Brain microvascular endothelial cell (primary cell): ENCODE measurements at regions not wholly inside any gene's neighbourhood (a gene's known extent, or its start where the extent isn't known, plus 50 kb on each side); places are given as distances from the start of the nearest gene placed in this dataset.

Experiments
- DNase-seq: peaks from one replicate; pipeline ENCODE4 v3.0.0-alpha.2; 2020
- H3K27ac ChIP-seq: fragments of 250-450 bp; sonication (Bioruptor Pico); 2 replicates; pipeline ENCODE4 v1.5.1; 2020; ENCODE audit warnings: mild to moderate bottlenecking, moderate library complexity
- H3K27me3 ChIP-seq: fragments of 250-450 bp; sonication (Bioruptor Pico); replicated peaks from 2 replicates; pipeline ENCODE4 v1.5.1; 2020; ENCODE audit warnings: mild to moderate bottlenecking
- H3K36me3 ChIP-seq: fragments of 250-450 bp; sonication (Bioruptor Pico); replicated peaks from 2 replicates; pipeline ENCODE4 v1.5.1; 2020; ENCODE audit warnings: mild to moderate bottlenecking
- H3K4me3 ChIP-seq: 2 replicates; pipeline ENCODE4 v1.5.1; 2011; ENCODE audit warnings: low read depth, mild to moderate bottlenecking, control low read depth, low read length, moderate library complexity
- in situ Hi-C: cut with HindIII; loops from 2 replicates; pipeline ENCODE4 v1.10.0; 2017; ENCODE audit warnings: low sequenced_read_pairs, low pct_ligation_motif_present
- TF ChIP-seq, protein P1 (sequence below): IDR thresholded peaks from 2 replicates; pipeline ENCODE4 v1.5.1; 2011; ENCODE audit warnings: low read depth, mild to moderate bottlenecking, moderate library complexity, low read length, control low read depth, inconsistent platforms; ENCODE audit errors: missing control alignments

DNA sequence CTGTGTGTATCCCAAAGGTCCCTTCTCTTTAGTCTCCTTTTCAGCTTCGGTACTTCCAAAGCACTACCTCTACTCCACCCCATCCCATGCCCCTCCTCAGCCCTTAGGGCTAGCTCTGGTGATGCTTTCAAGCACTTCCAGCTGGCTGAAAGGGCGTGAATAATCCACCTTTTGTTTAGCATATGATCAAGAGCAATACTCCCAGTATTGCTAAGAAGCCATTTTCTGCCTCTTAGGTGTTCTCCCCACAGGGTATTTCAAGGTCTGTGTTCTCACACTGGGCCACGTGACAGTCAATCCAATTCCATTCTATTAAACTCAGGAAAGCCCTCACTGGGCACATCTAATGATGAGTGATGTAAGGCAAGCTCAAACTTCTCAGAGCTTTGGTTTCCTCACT lies 298.5 kb upstream of the PROX1 start:
- no peak for DNase-seq
- TF ChIP-seq, protein P1, sequence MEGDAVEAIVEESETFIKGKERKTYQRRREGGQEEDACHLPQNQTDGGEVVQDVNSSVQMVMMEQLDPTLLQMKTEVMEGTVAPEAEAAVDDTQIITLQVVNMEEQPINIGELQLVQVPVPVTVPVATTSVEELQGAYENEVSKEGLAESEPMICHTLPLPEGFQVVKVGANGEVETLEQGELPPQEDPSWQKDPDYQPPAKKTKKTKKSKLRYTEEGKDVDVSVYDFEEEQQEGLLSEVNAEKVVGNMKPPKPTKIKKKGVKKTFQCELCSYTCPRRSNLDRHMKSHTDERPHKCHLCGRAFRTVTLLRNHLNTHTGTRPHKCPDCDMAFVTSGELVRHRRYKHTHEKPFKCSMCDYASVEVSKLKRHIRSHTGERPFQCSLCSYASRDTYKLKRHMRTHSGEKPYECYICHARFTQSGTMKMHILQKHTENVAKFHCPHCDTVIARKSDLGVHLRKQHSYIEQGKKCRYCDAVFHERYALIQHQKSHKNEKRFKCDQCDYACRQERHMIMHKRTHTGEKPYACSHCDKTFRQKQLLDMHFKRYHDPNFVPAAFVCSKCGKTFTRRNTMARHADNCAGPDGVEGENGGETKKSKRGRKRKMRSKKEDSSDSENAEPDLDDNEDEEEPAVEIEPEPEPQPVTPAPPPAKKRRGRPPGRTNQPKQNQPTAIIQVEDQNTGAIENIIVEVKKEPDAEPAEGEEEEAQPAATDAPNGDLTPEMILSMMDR: no peak
- Histone ChIP-seq H3K4me3 (no peak overlapping the region), H3K27ac (no peak overlapping the region), H3K27me3 (no peaks in the 10 kb centered on the region), H3K36me3 (no peaks in the 10 kb centered on the region)
- in situ Hi-C loops: no loop called here

DNA sequence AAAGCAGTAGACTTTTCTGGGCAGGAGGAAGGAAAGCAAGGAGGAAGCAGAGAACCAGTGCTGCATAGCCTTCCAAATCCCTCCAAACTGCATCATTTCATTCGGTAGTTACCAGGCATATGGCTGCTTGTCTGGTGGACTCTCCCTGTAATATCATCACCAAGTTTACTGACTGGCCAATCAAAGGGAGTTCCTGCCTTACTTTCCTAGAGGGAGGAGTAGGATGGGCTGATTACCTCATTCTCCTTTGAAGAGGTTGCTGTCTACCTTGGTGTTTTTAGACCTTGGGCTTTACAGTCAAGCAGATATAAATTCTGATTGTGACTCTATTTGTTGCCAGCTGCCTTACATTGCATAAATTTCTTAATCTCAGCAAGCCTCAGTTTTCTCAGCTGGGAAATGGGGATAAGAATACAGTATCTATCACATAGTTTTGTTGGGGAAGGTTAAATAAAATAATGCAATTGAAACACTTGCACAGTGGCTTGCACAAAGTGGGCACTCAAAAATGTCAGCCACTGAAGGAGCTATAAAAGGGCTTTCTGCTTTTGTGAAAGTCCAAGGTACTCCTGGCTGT lies 297.3 kb upstream of the PROX1 start:
- TF ChIP-seq, protein P1: no peak
- no peaks in the 10 kb centered on the region for H3K27me3 ChIP-seq
- in situ Hi-C loops: no loop called here
- DNase-seq: no peak
- no peak overlapping the region for H3K4me3 ChIP-seq
- no peaks in the 10 kb centered on the region for H3K36me3 ChIP-seq
- no peak overlapping the region for H3K27ac ChIP-seq

DNA sequence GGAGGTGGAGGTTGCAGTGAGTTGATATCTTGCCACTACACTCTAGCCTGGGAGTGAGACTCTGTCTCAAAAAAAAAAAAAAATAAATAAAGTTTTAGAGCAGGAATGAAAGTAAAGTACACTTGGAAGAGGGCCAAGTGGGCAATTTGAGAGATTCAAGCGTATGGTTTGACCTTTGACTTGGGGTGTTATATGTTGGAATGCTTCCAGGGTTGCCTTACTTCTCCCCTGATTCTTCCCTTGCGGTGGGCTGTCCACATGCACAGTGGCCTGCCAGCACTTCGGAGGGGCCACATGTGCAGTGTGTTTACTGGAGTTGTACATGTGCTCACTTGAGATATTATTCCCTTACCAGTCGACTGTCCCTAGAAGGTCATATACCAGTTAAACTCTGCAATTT lies 295.5 kb upstream of the PROX1 start:
- Histone ChIP-seq H3K36me3 (no peaks in the 10 kb centered on the region), H3K4me3 (no peak overlapping the region), H3K27me3 (no peaks in the 10 kb centered on the region), H3K27ac (no peak overlapping the region)
- in situ Hi-C loops: no loop called here
- TF ChIP-seq, protein P1: no peak
- no peak for DNase-seq

GRCh38 chr1:213693864-213694263 lies 293.9 kb upstream of the PROX1 start:
- Histone ChIP-seq H3K4me3 (no peak overlapping the region), H3K36me3 (no peaks in the 10 kb centered on the region), H3K27ac (no peak overlapping the region), H3K27me3 (no peaks in the 10 kb centered on the region)
- no peak for DNase-seq
- in situ Hi-C loops: no loop called here
- TF ChIP-seq, protein P1: no peak

- H3K27ac ChIP-seq: no peak overlapping the region
- H3K4me3 ChIP-seq: no peak overlapping the region
- TF ChIP-seq, protein P1: no peak
- in situ Hi-C loops: no loop called here
- no peaks in the 10 kb centered on the region for H3K36me3 ChIP-seq
- no peaks in the 10 kb centered on the region for H3K27me3 ChIP-seq
- DNase-seq: no peak
These were observed 290.5 kb upstream of the PROX1 start for GRCh38 chr1:213697192-213697802.
